ENCODE measurements at regions not wholly inside any gene's neighbourhood (a gene's known extent, or its start where the extent isn't known, plus 50 kb on each side); places are given as distances from the start of the nearest gene placed in this dataset.
"Not testable (repeated sequence)": the region's sequence is repeated elsewhere in the genome, so short reads cannot be mapped to it uniquely, and the experiment has no call there.

DNA sequence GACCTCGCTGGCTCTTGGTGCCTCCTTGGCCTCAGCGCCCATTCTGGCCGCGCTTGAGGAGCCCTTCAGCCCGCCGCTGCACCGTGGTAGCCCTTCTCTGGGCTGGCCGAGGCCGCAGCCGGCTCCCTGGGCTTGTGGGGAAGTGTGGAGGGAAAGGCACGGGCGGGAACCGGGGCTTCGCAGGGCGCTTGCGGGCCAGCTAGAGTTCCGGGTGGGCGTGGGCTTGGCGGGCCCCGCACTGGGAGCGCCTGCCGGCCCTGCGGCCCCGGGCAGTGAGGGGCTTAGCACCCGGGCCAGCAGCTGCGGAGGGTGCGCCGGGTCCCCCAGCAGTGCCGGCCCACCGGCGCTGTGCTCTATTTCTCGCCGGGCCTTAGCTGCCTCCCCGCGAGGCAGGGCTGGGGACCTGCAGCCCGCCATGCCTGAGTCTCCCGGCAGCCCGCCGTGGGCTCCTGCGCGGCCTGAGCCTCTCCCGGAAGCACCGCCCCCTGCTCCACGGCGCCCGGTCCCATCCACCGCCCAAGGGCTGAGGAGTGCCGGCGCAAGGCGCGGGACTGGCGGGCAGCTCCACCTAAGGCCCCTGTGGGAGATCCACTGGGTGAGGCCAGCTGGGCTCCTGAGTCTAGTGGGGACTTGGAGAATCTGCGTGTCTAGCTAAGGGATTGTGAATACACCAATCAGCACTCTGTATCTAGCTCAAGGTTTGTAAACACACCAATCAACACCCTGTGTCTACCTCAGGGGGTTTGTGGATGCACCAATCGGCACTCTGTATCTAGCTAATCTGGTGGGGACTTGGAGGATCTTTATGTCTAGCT lies 141.1 kb downstream of the SLCO4C1 start:
- not testable (repeated sequence) for H3K9me3 Mint-ChIP-seq, H3K27me3 Mint-ChIP-seq, H3K4me1 Mint-ChIP-seq, H3K27ac Mint-ChIP-seq, H3K36me3 Mint-ChIP-seq
- peak overlapping the region; percentile 67 for H3K4me3 Mint-ChIP-seq
- ATAC-seq, result peak; percentile 40

DNA sequence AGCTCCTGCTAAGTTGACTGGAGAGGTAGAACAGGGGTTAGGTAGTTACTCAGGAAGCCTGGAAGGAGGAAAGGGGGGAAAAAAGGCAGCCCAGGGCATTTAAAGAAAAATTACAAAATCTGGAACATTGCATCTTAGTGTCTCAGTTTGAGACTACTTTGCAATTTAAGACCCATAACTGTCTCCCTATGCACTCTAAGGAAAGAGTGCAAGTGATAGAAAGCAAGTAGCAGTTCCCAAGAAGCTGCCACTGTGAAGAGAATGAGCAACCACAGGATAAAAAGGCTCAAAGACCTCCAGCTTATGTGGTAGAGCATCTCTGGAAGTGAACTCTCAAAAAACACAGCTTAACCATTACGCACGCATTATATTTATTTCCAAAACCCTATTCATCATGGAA lies 141.8 kb downstream of the SLCO4C1 start:
- H3K27me3 Mint-ChIP-seq, result no peaks in the 10 kb centered on the region
- H3K4me3 Mint-ChIP-seq, result peak overlapping the region; percentile 66
- peaks cover 9% of the 10 kb centered on the region for H3K9me3 Mint-ChIP-seq

DNA sequence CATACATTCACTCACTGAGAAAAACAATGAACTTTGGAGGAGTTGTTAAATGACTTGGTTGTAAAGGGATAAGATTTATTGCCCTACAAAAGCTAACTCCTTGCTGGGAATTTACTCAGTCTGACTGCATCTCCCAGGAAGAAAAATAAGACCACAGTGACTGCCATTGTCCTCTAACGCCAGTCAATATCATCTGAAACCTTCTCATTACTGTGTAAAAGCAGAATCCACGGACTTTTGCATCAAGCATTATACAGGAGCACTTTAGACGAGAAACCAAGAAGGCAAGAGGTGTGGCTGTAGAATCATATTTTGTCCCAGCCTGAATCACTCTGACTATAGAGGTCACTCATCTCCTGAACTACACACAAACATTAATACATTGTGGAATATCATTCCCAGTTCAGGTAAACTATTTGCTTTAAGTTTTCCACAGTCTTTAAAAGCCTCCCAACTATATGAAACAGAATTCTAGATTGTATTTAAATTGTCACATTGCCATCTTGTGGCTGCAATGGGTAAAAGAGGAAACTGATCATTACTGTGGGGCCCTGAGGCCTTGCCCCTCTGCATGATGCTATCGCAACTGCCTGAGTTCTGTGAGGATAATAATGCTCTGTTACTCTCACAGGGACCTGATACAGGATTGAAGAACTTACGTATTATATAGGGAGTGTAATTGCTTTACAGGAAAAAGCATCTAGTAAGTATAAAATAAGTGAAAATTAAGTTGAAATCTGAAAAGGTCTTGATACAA lies 142.9 kb downstream of the SLCO4C1 start:
- Mint-ChIP-seq H3K27ac (no peak overlapping the region), H3K36me3 (no peaks in the 10 kb centered on the region), H3K4me1 (no peaks in the 10 kb centered on the region), H3K4me3 (no peak overlapping the region), H3K9me3 (peaks cover 2% of the 10 kb centered on the region), H3K27me3 (no peaks in the 10 kb centered on the region)
- peak; percentile 61 for ATAC-seq

More for the DNA sequence above, 141.8 kb downstream of the SLCO4C1 start:
- no peaks in the 10 kb centered on the region for H3K36me3 Mint-ChIP-seq
- H3K27ac Mint-ChIP-seq, result no peak overlapping the region
- H3K4me1 Mint-ChIP-seq, result no peaks in the 10 kb centered on the region
- no peak for ATAC-seq

DNA sequence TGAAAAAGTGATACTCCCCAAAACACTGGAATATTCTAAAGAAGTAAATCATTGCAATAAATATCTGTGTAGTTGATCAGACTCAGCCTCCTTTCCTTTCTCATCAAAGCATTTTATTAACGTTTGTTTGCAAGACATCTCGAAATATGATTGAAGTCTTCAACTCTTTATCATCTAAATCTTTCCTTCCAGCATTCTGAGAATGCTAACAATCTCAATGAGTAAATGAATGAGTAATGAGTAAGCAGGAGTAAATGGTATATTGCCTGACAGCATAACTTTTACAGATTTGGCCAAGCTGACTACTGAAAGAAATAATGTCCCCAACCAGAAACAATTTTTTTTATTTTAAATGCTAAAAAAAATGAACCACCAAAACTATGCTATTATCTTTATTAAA lies 157.1 kb downstream of the SLCO4C1 start:
- Mint-ChIP-seq H3K4me3 (no peak overlapping the region), H3K27me3 (no peaks in the 10 kb centered on the region)

DNA sequence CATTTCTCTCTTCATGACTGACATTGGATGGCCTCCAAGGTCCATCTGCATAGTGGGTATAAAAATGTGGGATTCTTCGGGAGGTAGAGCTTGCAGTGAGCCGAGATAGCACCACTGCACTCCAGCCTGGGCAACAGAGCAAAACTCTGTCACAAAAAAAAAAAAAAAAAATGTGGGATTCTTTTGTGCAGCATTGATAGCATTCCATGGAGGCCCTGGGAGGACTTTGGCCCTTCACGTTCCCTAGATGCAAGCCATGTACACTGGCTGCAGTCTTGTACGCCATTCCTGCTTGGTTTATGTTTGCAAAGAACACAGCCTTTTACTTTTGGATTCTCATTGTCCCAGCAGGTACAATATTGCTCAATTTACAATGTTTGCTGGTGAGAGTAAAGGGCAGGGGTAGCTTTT lies 157.8 kb downstream of the SLCO4C1 start:
- ATAC-seq, result no peak
- Mint-ChIP-seq H3K27me3 (no peaks in the 10 kb centered on the region), H3K4me1 (no peaks in the 10 kb centered on the region), H3K4me3 (no peak overlapping the region), H3K27ac (no peak overlapping the region), H3K9me3 (no peaks in the 10 kb centered on the region), H3K36me3 (no peaks in the 10 kb centered on the region)

More for the DNA sequence above, 157.1 kb downstream of the SLCO4C1 start:
- H3K36me3 Mint-ChIP-seq, result no peaks in the 10 kb centered on the region
- H3K9me3 Mint-ChIP-seq, result no peaks in the 10 kb centered on the region
- H3K27ac Mint-ChIP-seq, result no peak overlapping the region
- no peak for ATAC-seq
- no peaks in the 10 kb centered on the region for H3K4me1 Mint-ChIP-seq

DNA sequence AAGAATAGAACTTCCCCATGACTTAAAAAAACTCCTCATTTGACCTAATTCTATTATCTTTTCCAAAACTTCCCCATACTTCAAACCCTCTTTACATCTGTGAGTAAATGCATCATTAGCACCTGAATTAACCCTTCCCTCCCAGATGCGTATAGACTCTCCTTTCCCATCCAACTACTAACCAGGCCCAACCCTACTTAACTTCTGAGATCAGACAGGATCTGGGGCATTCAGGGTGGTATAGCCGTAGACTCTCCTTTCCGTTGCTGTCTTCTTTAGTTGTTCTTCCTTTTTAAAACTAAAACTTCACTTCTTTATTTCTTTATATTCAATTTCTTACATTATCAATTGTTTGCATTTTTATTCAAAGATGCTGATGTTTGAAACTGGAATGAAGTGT lies 165.2 kb downstream of the SLCO4C1 start:
- Mint-ChIP-seq H3K4me3 (no peak overlapping the region), H3K27me3 (peaks cover 7% of the 10 kb centered on the region), H3K4me1 (no peaks in the 10 kb centered on the region), H3K27ac (no peak overlapping the region), H3K36me3 (no peaks in the 10 kb centered on the region), H3K9me3 (peaks cover 4% of the 10 kb centered on the region)
- ATAC-seq, result no peak

DNA sequence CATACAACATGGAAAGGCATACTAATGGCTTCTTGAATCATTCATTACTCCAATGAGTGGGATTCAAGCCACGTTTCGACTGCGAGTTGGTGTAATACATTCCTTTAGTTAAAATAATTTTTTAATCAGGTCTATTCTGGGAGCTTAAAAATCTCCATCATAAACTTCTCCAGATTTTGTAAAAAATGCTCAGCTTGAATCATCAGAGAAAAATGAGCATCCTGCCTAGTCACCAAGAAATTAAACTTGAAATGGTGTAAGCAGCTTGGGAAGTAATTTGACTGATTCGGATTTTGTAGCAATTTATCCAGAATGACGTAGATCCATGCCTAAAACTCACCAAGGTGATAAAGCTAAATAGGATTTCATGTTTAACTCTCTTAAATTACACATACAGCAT lies 165.7 kb downstream of the SLCO4C1 start:
- H3K27me3 Mint-ChIP-seq, result peaks cover 7% of the 10 kb centered on the region
- H3K27ac Mint-ChIP-seq, result no peak overlapping the region
- H3K4me1 Mint-ChIP-seq, result no peaks in the 10 kb centered on the region
- H3K4me3 Mint-ChIP-seq, result no peak overlapping the region
- H3K9me3 Mint-ChIP-seq, result peaks cover 4% of the 10 kb centered on the region
- no peak for ATAC-seq
- H3K36me3 Mint-ChIP-seq, result no peaks in the 10 kb centered on the region

DNA sequence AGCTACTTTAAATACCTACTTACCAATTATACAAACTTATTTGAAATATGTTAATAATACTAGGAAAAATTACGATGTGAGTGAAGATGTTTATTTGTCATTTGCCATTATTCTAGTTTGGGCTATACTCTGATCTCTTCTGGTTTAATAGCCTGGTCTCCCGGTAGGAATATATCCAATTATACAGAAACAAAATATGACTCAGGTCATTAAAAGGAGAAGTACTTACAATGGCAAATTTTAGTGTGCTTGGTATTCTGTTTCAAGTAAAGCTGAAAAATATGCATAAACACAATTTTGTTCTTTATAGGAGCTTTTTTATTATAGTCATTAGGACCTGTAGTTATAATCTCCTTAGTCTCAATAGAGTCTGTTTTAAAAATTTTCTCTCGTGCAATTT lies 176.8 kb downstream of the SLCO4C1 start:
- no peaks in the 10 kb centered on the region for H3K4me1 Mint-ChIP-seq
- H3K27me3 Mint-ChIP-seq, result no peaks in the 10 kb centered on the region
- H3K36me3 Mint-ChIP-seq, result no peaks in the 10 kb centered on the region
- no peak overlapping the region for H3K27ac Mint-ChIP-seq
- H3K9me3 Mint-ChIP-seq, result no peaks in the 10 kb centered on the region
- H3K4me3 Mint-ChIP-seq, result no peak overlapping the region
- no peak for ATAC-seq

DNA sequence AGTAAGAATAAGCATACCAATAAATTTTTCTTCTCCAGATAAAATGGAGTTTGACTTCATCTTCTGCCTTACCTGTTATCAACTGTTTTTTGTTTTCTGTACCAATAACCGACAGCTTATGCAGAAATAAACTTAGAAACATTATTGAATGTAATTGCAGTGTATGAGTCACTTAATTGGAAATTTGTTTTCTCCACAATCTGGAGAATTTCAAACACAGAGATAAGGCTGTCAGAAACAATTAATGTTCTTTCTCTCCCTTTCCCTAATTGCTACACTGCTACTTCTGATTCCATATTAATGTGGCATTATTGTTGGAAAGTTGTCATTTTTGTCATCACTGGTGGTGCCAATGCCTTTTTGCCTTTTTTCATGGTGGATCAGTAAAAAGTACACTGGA lies 180.3 kb downstream of the SLCO4C1 start:
- Mint-ChIP-seq H3K27me3 (no peaks in the 10 kb centered on the region), H3K4me1 (no peaks in the 10 kb centered on the region), H3K4me3 (no peak overlapping the region), H3K27ac (no peak overlapping the region), H3K36me3 (no peaks in the 10 kb centered on the region), H3K9me3 (no peaks in the 10 kb centered on the region)
- no peak for ATAC-seq

DNA sequence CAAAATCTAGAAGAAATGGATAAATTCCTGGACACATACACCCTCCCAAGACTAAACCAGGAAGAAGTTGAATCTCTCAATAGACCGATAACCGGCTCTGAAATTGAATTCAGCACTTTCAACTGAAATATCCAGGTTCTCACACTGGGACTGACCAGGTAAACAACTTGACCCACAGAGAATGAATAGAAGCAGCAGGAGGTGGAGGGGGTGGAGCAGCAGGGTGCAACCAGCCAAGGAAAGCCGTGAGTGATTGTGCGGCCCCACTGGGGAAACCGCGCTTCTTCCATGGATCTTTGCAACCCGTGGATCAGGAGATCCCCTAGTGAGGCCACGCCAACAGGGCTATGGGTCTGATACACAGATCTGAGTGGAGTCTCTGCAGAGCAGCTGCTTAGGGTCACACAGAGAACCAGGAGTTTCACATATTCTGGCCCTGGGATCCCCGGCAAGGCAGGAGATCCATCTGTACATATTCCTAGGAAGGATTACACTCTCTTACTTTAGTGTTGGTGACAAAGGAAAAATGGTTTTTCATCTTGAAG lies 181.5 kb downstream of the SLCO4C1 start:
- no peak for ATAC-seq
- H3K4me3 Mint-ChIP-seq, result no peak overlapping the region
- no peaks in the 10 kb centered on the region for H3K27me3 Mint-ChIP-seq
- no peaks in the 10 kb centered on the region for H3K4me1 Mint-ChIP-seq
- no peak overlapping the region for H3K27ac Mint-ChIP-seq
- H3K36me3 Mint-ChIP-seq, result no peaks in the 10 kb centered on the region
- no peaks in the 10 kb centered on the region for H3K9me3 Mint-ChIP-seq

DNA sequence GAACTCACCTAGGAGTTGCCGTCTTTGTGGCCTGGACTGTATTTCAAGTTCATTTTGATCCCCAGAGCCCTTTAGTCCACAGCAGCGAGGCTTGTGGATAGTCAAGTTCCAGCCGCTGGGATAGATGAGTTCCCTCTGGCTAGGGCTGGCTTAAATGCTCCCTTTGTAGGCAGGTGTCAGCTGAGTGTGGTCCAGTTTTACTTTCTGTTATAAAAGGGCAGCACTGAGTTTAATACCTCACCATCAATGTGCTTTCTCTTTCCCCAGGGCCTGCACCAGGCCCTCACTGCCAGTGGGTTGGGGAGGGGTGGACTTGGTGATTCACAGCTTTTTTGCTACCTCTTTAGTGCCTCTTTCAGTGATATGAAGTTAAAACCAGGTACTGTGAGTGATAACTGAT lies 188.2 kb downstream of the SLCO4C1 start:
- no peak for ATAC-seq
- no peaks in the 10 kb centered on the region for H3K4me1 Mint-ChIP-seq
- no peaks in the 10 kb centered on the region for H3K27me3 Mint-ChIP-seq
- H3K9me3 Mint-ChIP-seq, result no peaks in the 10 kb centered on the region
- H3K27ac Mint-ChIP-seq, result no peak overlapping the region
- no peaks in the 10 kb centered on the region for H3K36me3 Mint-ChIP-seq
- H3K4me3 Mint-ChIP-seq, result no peak overlapping the region

DNA sequence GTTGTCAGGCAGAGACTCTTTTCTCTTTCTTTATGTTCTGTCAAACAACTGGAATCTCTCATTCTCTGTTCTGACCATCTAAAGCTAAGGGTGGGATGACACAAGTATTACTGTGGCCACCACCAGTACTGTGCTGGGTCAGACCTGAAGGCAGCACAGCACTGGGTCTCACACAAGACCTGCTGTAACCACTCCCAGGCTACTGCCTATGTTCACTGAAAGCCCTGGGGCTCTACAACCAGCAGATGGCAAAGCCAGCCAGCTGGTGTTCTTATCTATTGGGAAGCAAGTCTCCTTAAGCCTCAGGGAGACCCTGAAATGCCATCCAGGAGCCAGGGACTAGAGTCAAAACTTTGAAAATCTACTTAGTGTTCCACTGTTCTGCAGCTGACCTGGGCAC lies 189.5 kb downstream of the SLCO4C1 start:
- peak; percentile 51 for ATAC-seq
- H3K4me1 Mint-ChIP-seq, result no peaks in the 10 kb centered on the region
- H3K36me3 Mint-ChIP-seq, result no peaks in the 10 kb centered on the region
- H3K27me3 Mint-ChIP-seq, result no peaks in the 10 kb centered on the region
- H3K9me3 Mint-ChIP-seq, result no peaks in the 10 kb centered on the region
- no peak overlapping the region for H3K27ac Mint-ChIP-seq
- H3K4me3 Mint-ChIP-seq, result no peak overlapping the region

DNA sequence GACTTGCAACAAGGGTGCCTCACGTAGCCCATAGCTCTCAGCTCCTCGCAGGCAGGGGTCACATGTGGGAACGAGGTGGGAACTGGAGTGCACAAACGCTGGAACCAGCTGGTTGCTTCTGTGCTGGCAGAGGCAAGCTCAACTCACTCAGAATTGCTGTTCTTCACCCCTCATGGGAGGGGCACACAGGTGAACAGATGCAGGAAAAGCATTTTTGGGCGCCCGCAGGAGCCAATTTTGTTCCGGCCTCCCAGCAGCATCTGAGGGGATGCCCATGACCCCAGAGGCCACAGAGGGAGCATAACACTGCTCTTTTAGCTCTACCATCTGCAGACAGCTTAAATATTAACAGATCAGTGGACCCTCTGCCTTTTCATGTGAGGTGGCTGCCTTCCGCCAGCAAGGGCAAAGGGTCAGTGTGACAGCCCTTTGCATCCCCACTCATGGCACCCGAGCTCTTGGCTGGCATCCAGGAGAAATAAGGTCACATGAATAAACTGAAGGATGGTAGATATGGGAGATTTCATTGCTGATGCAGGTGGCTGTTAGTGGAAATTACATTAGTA lies 196.2 kb downstream of the SLCO4C1 start:
- H3K9me3 Mint-ChIP-seq, result no peaks in the 10 kb centered on the region
- no peak for ATAC-seq
- H3K36me3 Mint-ChIP-seq, result no peaks in the 10 kb centered on the region
- no peak overlapping the region for H3K27ac Mint-ChIP-seq
- H3K27me3 Mint-ChIP-seq, result no peaks in the 10 kb centered on the region
- no peaks in the 10 kb centered on the region for H3K4me1 Mint-ChIP-seq
- H3K4me3 Mint-ChIP-seq, result no peak overlapping the region

DNA sequence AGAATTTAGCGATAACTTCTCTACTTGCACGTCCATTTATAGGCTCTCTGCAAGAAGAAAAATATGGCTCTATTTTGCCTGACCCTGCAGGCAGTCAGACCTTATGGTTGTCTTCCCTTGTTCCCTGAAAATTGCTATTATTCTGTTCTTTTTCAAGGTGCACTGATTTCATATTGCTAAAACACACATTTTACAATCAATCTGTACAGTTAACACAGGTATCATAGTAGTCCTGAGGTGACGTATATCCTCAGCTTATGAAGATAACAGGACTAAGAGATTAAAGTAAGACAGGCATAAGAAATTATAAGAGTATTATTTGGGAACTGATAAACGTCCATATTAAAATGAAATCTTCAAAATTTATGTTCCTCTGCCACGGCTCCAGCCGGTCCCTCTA lies 197.0 kb downstream of the SLCO4C1 start:
- H3K4me1 Mint-ChIP-seq, H3K27ac Mint-ChIP-seq, H3K27me3 Mint-ChIP-seq, H3K4me3 Mint-ChIP-seq, H3K36me3 Mint-ChIP-seq, H3K9me3 Mint-ChIP-seq, ATAC-seq: not testable (repeated sequence)

DNA sequence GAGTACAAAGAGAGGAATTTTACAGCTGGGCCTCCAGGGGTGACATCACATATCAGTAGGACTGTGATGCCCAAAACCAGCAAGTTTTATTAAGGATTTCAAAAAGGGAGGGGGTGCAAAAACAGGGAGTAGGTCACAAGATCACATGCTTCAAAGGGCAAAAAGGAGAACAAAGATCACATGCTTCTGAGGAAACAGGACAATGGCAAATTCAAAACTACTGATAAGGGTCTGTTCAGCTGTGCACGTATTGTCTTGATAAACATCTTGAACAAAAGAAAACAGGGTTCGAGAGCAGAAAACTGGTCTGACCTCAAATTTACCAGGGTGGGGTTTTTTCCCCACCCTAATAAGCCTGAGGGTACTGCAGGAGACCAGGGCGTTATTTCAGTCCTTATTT lies 197.5 kb downstream of the SLCO4C1 start:
- not testable (repeated sequence) for H3K9me3 Mint-ChIP-seq, H3K36me3 Mint-ChIP-seq, H3K27ac Mint-ChIP-seq, H3K4me3 Mint-ChIP-seq, H3K4me1 Mint-ChIP-seq, ATAC-seq, H3K27me3 Mint-ChIP-seq
